OCI-LY1 (cell line): ENCODE measurements at regions not wholly inside any gene's neighbourhood (a gene's known extent, or its start where the extent isn't known, plus 50 kb on each side); places are given as distances from the start of the nearest gene placed in this dataset.

Experiments
- H2AFZ ChIP-seq: fragments of 200-600 bp; sonication (generic), shearing (Covaris generic); 2 replicates; pipeline ENCODE4 v1.6.0; 2014; ENCODE audit warnings: antibody characterized with exemption, mild to moderate bottlenecking, low read length
- H3F3A ChIP-seq: fragments of 200-600 bp; sonication (generic), shearing (Covaris generic); 2 replicates; pipeline ENCODE4 v1.6.0; 2014; ENCODE audit warnings: mild to moderate bottlenecking, antibody characterized with exemption, low read length, moderate library complexity; ENCODE audit not compliant: insufficient read depth
- H3K27ac ChIP-seq: fragments of 200-600 bp; sonication (generic); 2 replicates; pipeline ENCODE4 v1.5.1; 2014; ENCODE audit warnings: low read length, mixed run types, mild to moderate bottlenecking, low read depth; ENCODE audit not compliant: poor library complexity, severe bottlenecking
- H3K27me3 ChIP-seq: fragments of 200-600 bp; sonication (generic); 2 replicates; pipeline ENCODE4 v1.6.0; 2014; ENCODE audit warnings: antibody characterized with exemption, mild to moderate bottlenecking, low read length, moderate library complexity; ENCODE audit not compliant: insufficient read depth
- H3K36me3 ChIP-seq: fragments of 200-600 bp; sonication (generic); 2 replicates; pipeline ENCODE4 v1.6.1; 2014; ENCODE audit warnings: mild to moderate bottlenecking, antibody characterized with exemption, low read length, moderate library complexity, mixed read lengths; ENCODE audit not compliant: insufficient read depth
- H3K4me1 ChIP-seq: fragments of 200-600 bp; sonication (generic); 2 replicates; pipeline ENCODE4 v1.5.1; 2014; ENCODE audit warnings: mild to moderate bottlenecking, low read length, moderate library complexity; ENCODE audit not compliant: insufficient read depth, severe bottlenecking
- H3K4me2 ChIP-seq: fragments of 200-600 bp; sonication (generic), shearing (Covaris generic); 2 replicates; pipeline ENCODE4 v1.6.1; 2014; ENCODE audit warnings: low read length
- H3K4me3 ChIP-seq: fragments of 200-600 bp; sonication (generic); 2 replicates; pipeline ENCODE4 v1.5.1; 2014; ENCODE audit warnings: low read length, low read depth, mild to moderate bottlenecking, mixed read lengths; ENCODE audit not compliant: poor library complexity, severe bottlenecking
- H3K79me2 ChIP-seq: fragments of 200-600 bp; shearing (Covaris generic); 2 replicates; pipeline ENCODE4 v1.6.1; 2016; ENCODE audit warnings: mixed run types, low read length, mixed read lengths; ENCODE audit not compliant: insufficient read depth
- H3K9ac ChIP-seq: fragments of 200-600 bp; sonication (generic), shearing (Covaris generic); 2 replicates; pipeline ENCODE4 v1.6.1; 2014; ENCODE audit warnings: mild to moderate bottlenecking, low read length, mixed read lengths
- H3K9me2 ChIP-seq: fragments of 200-600 bp; sonication (generic), shearing (Covaris generic); 2 replicates; pipeline ENCODE4 v1.6.1; 2014; ENCODE audit warnings: low read depth, mild to moderate bottlenecking, low read length, mixed read lengths
- H3K9me3 ChIP-seq: fragments of 200-600 bp; shearing (Covaris generic); 2 replicates; pipeline ENCODE4 v1.6.1; 2014; ENCODE audit warnings: low read length, mixed read lengths
- H4K20me1 ChIP-seq: fragments of 200-600 bp; sonication (generic), shearing (Covaris generic); 2 replicates; pipeline ENCODE4 v1.6.0; 2016; ENCODE audit warnings: mild to moderate bottlenecking, low read length; ENCODE audit not compliant: insufficient read depth
- CTCF ChIP-seq: fragments of 200-600 bp; sonication (generic), shearing (Covaris generic); IDR thresholded peaks from 2 replicates; pipeline ENCODE4 v1.5.1; 2017; ENCODE audit warnings: mild to moderate bottlenecking, antibody characterized with exemption, low read length, moderate library complexity, mixed read lengths
- EZH2 ChIP-seq: fragments of 200-600 bp; sonication (generic), shearing (Covaris generic); IDR thresholded peaks from 2 replicates; pipeline ENCODE4 v1.8.0; 2017; ENCODE audit warnings: borderline replicate concordance, mixed run types, mild to moderate bottlenecking, antibody characterized with exemption, low read length, moderate library complexity, mixed read lengths

DNA sequence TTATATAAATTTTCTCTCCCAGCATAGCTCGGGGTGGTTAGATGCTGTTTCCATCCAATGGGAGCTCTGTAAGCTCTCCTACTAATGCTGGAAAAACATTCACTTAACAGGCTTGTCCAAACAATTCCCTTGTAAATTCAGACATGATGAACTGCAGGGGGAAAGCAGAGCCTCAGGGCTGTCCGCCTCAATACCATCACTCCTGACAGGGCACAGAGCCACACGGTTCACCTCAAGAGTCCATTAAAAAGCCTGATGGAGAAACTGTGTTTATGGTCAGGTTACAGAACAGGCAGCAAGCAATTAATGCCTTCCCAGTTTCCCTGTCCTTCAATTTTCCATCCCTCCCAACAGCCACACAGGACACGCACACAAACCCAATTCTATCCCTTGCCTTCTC is 171.0 kb downstream of the BRINP2 start:
- H3K27ac ChIP-seq: no peak overlapping the region
- H3K4me1 ChIP-seq: no peaks in the 10 kb centered on the region
- no peak overlapping the region for H3K4me3 ChIP-seq
- H3K9me2 ChIP-seq: no peaks in the 10 kb centered on the region
- no peak overlapping the region for H2AFZ ChIP-seq
- TF ChIP-seq EZH2 (no peak), CTCF (no peak)
- H4K20me1 ChIP-seq: no peaks in the 10 kb centered on the region
- H3K4me2 ChIP-seq: no peak overlapping the region
- no peak overlapping the region for H3K9ac ChIP-seq
- H3K27me3 ChIP-seq: no peaks in the 10 kb centered on the region
- H3K79me2 ChIP-seq: no peaks in the 10 kb centered on the region
- no peaks in the 10 kb centered on the region for H3K36me3 ChIP-seq
- no peaks in the 10 kb centered on the region for H3F3A ChIP-seq
- H3K9me3 ChIP-seq: no peaks in the 10 kb centered on the region

DNA sequence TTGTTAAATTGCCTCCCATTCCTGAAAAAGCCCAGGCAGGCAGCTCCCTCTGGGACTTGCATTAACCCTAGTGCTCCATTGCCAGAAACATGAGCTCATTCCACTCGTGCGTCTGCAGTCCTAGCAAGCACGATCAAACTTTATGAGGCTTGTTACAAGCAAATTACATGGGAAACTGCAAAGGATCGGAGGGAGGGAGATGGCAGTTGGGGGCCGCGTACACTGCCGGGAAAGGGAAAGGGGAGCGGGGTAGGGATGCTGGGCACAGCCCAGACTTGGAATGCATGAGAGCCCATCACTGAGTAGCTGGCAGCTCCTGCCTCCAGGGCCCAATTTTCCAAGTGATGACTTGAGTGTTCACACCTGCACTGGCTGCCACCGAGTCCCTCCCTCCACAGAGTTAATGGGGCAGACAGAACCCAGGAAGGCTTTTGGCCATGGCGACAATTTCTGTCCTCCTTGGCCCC is 169.9 kb downstream of the BRINP2 start:
- H3K27me3 ChIP-seq: no peaks in the 10 kb centered on the region
- no peaks in the 10 kb centered on the region for H3K36me3 ChIP-seq
- no peak overlapping the region for H3K4me2 ChIP-seq
- H3K9me2 ChIP-seq: no peaks in the 10 kb centered on the region
- H3K27ac ChIP-seq: no peak overlapping the region
- H3K4me1 ChIP-seq: no peaks in the 10 kb centered on the region
- H2AFZ ChIP-seq: no peak overlapping the region
- H3K79me2 ChIP-seq: no peaks in the 10 kb centered on the region
- H3F3A ChIP-seq: no peaks in the 10 kb centered on the region
- no peak overlapping the region for H3K4me3 ChIP-seq
- H3K9me3 ChIP-seq: no peaks in the 10 kb centered on the region
- TF ChIP-seq CTCF (no peak), EZH2 (no peak)
- H4K20me1 ChIP-seq: no peaks in the 10 kb centered on the region
- H3K9ac ChIP-seq: no peak overlapping the region

DNA sequence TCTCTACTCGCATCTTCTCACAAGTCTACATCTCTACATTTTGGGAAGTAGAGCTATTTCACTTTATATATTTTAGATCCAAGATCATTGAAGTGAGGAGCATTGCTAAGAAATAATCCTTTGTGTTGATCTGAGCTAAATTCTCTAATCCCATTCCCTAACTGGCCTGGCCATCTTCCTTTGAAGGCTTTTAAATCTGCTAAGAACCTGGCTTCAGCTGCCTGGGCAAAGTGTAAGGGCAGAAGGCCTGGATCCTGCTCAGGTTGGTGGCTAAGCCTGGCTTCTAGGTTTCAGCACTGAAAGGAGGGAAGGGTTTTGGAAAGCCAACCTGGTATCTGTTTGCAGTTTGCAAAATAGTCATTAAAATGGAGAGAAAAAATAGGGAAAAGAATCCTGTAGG is 167.6 kb downstream of the BRINP2 start:
- Histone ChIP-seq H3K9ac (no peak overlapping the region), H3K79me2 (no peaks in the 10 kb centered on the region), H3K4me2 (no peak overlapping the region), H4K20me1 (no peaks in the 10 kb centered on the region), H3K36me3 (no peaks in the 10 kb centered on the region), H3K27me3 (no peaks in the 10 kb centered on the region), H2AFZ (no peak overlapping the region), H3F3A (no peaks in the 10 kb centered on the region), H3K9me3 (no peaks in the 10 kb centered on the region), H3K4me1 (no peaks in the 10 kb centered on the region), H3K4me3 (no peak overlapping the region), H3K9me2 (no peaks in the 10 kb centered on the region), H3K27ac (no peak overlapping the region)
- TF ChIP-seq CTCF: no peak
- no peak for TF ChIP-seq EZH2
